NOMO-1 treated with dmso at 0.1 percent for 144 hours (cell line): ENCODE measurements at regions not wholly inside any gene's neighbourhood (a gene's known extent, or its start where the extent isn't known, plus 50 kb on each side); places are given as distances from the start of the nearest gene placed in this dataset.

ENCODE experiments used
- DNase-seq: peaks from one replicate; lab custom pipeline; 2025; ENCODE audit not compliant: unreplicated experiment; lab: John Stamatoyannopoulos, UW

DNA sequence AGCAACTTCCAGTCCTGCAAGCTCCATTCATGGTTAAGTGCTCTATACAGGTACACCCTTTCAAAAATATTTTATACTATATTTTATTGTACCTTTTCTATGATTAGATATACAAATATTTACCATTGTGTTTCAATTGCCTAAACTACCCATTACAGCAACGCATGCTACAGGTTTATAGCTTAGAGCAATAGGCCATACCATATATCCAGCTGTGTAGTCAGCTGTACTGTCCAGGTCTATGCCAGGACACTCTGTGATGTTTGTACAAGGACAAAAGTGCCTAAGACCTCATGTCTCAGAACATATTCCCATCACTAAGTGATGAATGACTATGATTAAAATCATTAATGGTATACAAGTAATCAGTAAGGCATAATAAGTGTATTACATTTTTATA, 368.7 kb downstream of the CMPK2 start:
- no peak for DNase-seq

DNA sequence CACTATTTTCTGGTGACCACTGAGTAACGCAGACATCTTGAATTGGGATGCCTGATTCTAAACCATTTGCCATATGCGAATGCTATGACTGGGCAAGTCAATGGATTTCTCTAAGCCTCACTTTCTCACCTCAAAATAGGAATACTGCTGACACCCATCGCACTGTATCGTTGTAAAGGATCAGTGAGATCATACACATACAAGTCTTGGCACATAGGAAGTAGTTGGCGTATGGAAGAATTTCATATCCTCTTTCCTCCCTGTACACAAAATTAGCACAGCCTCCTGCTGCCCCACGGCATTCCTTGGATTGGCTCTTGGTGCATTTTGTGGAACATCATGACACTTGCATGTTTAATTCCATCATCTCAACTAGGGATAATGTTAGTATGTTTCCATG, 366.9 kb downstream of the CMPK2 start:
- no peak for DNase-seq

DNA sequence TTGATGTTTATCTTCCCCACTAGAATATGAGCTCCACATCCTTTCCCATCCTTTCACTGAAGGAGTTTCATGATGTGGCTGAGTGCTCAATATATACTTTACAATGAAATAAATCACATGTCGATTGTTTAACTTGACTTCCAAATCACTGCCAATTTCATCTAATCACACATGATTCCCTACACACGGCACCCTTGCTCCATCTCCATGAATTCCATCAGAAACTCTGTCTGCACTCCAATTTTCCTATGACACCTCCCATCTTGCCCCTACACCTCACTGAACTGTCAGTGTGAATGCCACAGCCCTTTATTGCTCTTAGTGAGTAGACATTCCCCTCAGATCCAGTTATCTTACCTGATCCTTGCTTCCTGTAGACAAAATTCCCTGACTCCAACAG, 366.0 kb downstream of the CMPK2 start:
- DNase-seq = no peak

DNA sequence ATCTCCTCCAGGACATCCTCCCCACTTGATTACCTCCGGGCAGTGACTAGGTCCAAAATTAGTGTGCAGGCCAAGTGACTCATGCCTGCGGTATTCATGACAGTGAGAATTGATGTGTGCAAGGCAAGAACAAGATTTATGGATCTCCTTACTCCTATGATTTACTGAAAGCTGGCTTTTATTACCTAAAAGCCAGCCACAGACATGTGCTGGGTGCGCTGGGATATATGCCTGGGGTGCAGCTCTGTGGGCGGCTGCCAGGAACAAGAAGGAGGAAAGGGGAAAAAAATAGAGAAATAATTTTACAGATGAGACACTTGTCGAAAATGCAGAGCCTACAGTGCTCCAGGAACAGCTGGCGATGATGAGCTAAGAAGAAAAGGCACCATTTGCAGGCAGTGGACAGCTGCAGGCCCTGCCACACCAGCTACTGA, 359.3 kb downstream of the CMPK2 start:
- no peak for DNase-seq

DNA sequence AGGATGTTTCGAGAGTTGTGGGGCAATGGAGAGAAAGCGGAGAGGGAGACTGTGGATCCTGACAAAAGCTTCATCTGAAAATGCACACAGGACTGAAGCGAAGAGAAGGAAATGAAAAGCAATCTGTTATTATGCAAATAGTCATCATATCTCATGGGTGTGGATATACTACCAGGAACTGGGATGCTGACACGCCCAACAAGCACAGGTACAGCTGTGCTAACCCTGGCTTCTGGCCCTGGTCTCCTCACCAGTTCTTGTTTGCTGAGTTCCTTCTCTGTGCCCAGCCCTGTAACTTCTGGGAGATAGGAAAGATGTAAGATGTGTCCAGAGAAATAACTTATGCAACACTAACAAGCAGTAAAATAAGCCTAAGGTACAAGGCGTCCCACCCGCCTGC, 358.8 kb downstream of the CMPK2 start:
- no peak for DNase-seq

DNA sequence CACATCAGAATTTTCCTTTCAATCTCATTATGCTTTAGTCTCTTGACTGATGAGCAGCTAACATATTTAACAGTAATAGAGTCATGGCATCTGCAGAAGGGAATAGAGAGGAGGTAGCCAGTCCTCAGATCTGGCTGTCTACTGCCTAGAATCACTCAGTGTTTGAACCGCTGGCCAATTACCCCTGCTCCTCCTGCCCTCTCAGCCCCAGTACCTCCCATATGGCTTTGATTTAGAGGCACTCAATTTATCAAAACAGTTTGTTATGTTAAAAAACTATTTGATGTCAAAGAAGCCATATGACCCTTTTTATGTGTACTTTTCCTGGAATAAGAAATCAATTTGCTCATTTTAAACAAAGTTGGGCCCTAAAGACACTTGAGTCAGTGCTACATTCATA, 355.2 kb downstream of the CMPK2 start:
- DNase-seq = no peak

DNA sequence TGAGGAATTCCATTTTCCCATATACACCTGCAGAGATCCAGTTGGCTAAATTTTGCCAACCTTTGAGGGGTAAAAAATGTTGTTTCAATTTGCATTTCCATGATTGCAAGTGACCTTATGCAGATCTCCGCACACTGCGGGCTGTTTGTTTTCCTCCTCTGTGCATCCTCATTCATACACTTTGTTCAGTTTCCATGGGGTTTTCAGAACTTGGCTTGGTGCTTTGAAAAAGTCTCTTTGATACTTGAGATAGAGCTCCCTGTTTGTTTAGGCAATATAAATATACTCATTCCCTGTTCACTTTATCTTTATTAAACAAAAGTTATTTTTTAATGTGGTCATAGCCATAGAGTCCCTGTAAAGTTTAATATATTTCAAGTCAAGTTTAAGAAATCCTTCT, 353.1 kb downstream of the CMPK2 start:
- DNase-seq = no peak

DNA sequence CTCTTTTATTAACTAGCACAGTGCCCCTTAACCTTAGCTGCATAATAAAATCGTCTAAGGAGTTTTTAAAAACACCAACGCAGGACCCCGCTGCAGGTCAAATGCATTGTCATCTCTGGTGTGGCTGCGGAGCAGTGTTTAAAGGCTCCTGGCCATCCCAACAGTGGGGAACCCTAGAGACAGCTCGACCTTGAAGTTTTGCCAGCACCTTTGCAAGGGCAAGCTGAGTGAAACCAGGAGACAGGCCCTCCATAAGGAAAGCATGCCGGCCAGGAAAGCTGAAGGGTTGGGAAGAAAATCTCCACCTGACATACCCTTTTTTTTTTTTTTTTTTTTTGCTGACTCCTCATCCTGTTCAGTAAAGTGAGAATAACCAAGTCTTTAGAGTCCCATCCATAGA, 349.0 kb downstream of the CMPK2 start:
- no peak for DNase-seq

DNA sequence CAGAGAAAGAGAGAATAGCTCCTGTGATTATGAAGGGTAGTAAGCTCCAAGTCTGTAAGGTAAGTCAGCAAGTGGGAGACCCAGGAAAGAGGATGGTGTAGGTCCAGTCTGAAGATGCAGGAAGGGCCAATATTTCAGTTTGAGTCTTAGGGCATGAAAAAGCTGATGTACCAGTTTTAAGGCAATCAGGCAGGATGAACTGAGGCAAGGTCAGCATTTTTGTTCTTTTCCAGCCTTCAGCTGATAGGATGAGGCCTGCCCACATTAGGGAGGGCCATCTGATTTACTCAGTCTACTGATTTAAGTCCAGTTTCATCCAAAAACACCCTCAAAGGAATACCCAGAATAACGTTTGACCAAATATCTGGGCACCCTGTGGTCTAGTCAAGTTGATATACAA, 347.3 kb downstream of the CMPK2 start:
- no peak for DNase-seq

DNA sequence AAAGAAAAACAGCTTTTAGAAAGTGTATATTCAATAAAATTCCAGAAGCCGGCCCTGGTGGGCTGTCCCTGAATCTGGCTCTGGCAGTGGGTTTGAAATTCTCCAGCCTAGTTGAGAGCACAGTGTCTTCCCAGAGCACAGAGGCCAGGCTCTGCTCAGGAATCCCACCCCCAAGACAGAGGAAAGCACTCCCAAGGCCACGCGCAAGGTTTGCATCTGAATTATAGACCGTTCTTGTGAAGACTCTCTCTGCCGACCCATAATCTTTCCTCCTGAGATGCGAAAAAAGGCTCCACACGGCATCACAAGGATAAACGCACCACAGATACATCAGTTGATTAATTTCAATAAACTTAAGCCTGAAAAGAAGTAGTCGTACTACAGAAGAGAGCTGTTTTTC, 342.2 kb downstream of the CMPK2 start:
- no peak for DNase-seq

DNA sequence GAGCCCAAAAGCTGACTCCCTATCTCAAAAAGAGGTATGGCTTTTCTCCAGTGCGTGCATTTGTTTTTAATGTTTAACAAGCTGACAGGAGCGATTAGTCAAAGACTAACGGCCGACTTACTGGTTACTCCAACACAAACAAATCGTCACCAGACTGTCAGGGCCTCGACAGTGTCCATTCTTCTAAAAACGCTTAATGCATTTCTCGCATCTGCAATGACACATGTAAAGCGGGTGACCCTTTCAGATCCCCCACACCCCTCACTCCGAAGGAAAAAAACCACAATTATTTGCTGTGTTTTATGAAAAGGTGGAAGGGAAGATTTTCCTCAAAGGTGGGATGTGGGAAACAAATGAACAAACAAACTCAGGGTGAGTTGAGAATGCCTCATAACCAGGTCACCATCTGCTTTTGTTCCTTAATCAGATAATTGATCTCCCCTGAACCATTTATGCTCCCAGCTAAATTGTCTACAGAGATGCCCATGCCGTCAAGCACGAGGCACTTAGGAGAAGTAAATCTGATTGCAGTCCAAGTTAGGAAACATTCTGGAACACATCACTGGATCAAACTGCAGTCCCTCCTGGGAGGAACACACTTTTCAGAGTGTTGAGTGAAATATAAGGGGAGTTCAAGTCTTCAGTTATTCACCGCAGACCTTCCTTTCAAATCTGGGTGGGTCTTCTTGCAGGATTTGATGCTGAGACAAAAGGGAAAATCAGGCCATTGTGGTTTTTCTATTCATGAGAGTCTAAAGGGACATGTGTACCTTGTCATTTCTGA, 340.8 kb downstream of the CMPK2 start:
- no peak for DNase-seq

DNA sequence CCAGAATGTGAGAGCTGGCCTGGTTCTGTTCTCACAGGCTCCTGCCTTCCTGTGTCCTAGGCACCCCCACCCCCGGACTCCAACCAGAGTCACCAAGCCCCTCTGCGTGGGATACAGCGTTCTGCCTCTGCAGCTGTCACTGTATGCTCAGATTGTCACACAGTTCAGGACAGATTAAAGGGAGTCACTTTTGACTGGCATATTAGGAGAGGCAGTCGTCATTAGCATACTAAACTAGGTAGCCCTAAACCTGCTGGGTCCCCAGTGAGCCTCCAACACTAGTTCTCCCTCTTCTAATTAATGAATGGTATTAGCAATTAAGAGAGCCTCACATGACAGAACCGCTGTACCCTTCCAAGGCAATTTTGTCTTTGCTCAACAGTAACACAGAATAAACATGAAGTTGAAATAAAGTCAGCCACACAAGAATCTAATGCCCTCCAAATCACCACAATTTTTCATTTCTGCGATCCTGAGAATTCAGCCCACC, 340.2 kb downstream of the CMPK2 start:
- DNase-seq = no peak

DNA sequence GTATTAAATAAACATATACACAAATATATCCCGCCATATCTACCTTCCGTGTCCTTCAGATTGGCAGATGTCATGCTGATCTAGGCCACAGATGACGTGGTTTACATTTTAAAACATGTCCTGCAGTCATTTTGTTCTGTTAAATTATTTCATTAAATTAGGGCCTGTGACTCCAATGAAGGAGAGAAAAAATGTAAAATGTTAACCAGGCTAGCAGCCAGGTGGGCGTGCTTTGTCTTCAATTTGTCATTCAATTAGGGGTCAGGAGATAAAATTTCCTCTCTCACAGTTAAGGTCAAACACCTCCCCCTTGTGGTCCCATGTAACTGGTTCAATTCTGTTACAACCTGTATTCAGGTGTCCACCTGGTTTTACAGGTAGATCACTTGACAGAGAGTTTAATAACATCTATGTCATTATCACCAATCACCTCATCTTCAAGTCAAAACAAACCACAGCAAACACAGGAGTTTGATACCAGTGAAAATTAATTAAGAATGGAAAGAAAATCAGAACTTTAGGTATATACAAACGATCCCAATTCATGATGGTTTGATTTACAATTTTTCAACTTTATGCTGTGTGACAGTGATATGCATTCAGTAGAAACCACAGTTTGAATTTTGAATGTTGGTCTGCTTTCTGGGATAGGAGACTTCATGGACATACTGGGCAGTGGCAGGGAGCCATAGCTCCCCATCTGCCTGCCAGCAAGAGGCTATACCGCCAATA, 339.4 kb downstream of the CMPK2 start:
- no peak for DNase-seq

DNA sequence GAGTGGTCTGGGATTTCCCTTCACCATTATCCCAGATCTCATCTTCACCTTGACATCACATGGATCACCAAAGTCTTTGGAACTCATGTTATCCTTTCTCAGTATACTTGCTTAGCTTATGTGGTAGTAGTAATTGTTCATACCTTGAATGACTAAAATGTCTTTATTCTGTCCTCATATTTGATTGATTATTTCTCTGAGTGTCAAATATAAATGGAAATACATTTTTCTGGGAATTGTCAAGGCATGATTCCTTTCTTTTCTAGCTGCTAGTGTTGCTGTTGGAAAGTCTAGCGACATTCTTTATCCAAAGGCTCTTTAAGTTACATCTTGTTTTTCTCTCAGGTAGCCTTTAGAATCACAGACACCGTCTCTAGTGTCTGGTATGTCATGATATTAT, 334.4 kb downstream of the CMPK2 start:
- DNase-seq = no peak

DNA sequence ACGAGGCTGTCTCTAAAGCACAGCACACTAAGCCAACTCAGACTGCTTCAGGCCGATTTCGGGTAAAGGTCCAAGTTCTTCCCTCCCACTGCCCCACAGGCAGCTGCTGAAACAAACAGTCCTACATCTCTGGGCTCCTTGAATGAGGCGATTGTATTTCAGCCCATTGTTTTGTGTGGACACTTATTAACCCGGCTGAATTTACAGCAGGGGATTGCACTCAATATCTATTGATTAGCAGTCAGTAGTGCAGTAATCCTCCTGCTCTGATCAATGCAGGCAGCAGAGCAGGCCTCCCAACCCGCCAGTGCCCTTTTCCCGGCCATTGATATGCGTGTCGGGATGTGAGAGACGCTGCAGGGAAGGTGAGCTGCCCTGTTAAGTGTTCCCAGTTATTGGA, 330.1 kb downstream of the CMPK2 start:
- no peak for DNase-seq

DNA sequence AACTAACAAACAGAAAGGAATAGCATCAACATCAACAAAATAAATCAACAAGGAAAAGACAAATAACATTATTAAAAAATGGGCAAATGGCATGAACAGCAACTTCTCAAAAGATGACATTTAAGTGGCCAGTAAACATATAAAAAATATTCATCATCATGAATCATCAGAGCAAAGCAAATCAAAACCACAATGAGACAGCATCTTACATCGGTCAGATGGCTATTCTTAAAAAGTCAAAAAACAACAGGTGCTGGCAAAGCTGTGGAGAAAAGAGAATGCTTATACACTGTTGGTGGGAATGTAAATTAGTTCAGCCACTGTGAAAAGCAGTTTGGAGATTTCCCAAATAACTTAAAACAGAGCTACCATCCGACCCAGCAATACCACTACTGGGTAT, 327.1 kb downstream of the CMPK2 start:
- no peak for DNase-seq

DNA sequence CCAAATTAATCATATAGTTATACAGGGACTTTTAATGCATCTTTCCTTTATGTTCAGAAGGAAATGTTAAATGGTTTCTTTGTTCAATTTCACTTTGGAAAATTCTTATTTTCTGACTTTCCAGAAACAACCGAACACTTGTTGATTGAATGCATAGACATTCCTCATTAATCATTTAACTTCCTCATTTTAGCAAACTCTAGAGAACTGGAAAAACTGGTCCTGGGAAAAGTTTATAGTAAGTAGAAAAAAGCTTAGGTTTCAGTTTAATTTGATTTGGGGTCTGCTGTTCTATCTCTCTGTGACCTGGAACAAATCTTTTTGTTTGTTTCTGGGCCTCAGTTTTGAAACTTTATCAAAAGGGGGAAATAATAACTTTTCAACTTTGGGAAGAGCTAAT, 320.4 kb downstream of the CMPK2 start:
- DNase-seq = no peak

DNA sequence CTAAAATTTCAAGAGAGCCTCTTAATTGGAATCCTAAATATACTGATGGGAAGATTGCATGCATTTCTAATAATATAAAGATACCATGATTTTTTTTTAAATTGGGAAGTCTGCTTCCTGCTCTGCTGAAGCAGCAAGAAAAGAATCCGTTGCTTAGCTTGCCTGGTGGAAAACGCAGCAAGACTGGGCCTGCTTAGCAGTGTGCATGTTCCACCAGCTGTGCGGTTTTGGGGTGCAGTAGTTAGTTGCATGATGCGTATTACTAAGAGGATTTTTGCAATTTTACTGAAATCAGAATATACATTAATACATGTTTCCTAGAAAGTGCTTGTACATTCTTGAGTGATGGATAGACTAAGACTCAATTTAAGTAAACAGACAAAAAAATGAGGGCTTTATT, 319.9 kb downstream of the CMPK2 start:
- no peak for DNase-seq

DNA sequence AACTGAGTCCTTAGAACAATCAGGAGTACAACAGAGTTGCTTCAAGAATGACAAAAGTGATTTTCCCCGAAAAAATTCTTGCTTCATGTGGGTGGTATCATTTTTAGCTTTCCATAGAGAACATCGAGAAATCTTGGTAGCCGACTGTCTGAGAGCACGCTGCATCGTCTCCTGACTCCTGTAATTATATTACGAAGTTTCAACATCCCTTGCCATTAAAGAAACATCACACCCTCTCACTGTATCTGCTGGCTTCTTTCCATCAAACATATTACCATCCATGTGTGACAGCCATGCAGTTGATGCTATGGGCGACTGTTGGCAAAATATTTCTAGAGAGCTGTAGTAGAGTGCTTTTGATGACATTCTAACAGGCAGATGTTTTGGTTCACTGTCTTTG, 311.2 kb downstream of the CMPK2 start:
- no peak for DNase-seq

DNA sequence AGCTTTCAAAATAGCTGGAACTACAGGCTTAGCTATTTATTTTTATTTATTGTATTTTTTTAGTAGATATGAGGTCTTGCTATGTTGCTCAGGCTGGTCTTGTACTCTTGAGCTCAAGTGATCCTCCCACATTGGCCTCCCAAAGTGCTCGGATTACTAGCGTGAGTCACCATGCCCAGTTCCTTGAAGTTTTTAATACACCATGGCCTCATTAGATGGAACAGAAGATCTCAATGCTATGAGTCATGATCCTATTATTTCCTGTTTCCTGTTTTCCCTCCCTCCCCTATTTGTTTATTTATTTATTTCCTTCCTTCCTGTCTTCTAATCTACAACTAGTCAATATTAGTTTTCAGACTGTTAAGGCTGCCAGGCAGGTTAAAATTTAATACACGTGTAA, 309.0 kb downstream of the CMPK2 start:
- DNase-seq = no peak

DNA sequence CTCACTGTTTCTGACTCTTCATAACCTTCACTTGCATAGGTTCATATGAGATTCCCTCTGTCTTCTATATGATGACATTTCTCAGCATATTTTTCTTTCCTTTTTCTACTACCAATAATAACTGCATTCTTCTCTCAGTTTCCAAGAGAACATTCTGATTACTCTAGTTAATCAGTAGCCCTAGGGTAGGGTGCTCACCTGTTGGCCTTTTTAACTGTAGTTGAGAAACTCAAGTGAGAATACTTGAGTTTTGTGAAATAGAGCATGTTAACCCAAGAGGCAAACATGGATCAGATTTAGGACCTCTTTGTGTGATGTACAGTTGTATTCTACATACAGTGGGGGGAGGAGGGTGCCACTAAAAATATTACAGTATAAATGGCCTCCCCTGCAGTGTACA, 308.0 kb downstream of the CMPK2 start:
- no peak for DNase-seq

DNA sequence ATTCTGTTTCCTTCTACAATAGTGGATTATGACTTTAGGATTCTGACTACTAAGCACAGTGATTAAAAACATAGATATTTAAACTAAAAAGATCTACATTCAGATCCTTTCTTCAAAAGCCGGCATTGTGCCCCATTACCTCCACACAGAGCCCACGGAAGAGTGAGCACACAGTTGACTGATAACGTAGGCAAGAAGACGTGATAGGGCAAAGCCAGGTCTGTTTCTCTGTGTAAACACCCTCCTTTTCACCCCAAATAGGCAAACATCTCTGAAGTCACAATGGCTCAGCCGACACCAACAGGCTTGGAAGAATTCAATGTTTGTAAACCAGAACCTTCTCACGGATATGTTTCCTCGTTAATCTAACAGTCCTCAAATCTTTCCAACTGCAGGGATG, 302.9 kb downstream of the CMPK2 start:
- no peak for DNase-seq

DNA sequence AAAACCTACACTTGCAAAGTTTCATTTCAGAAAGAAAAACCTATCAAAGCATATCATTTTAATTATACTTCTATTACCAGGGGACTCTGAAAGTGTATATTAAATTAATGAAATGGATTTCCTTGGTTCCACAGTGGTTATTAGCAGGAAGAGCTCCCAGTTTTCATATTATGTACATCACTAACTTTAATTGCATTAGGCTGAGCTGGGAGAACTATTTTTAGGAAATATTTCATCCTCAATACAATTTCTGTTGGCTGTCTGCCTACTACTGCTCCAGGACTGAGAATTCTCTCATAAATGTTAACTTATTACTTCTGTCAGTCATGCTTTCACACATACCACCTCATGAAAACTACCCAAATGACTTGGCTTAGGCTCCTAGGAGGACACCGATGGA, 301.4 kb downstream of the CMPK2 start:
- DNase-seq = no peak
